Glutamatergic neuron (in vitro differentiated cells): ENCODE measurements at regions not wholly inside any gene's neighbourhood (a gene's known extent, or its start where the extent isn't known, plus 50 kb on each side); places are given as distances from the start of the nearest gene placed in this dataset.
A peak's percentile ranks its signal among the peaks of the same experiment; 100 is the strongest.
"Not testable (repeated sequence)": the region's sequence is repeated elsewhere in the genome, so short reads cannot be mapped to it uniquely, and the experiment has no call there.

Source experiments
- DNase-seq: peaks from one replicate; pipeline ENCODE4 v3.0.0; 2022
- H3K27ac Mint-ChIP-seq: one replicate; pipeline ENCODE4 v1.8.0; 2020; ENCODE audit warnings: mild to moderate bottlenecking, mixed read lengths, inconsistent platforms; ENCODE audit not compliant: unreplicated experiment
- H3K27me3 Mint-ChIP-seq: one replicate; pipeline ENCODE4 v1.8.0; 2020; ENCODE audit warnings: mild to moderate bottlenecking, moderate library complexity, mixed read lengths, inconsistent platforms; ENCODE audit not compliant: unreplicated experiment
- H3K36me3 Mint-ChIP-seq: one replicate; pipeline ENCODE4 v1.8.0; 2020; ENCODE audit warnings: mild to moderate bottlenecking, mixed read lengths, inconsistent platforms; ENCODE audit not compliant: unreplicated experiment
- H3K4me1 Mint-ChIP-seq: one replicate; pipeline ENCODE4 v1.8.0; 2020; ENCODE audit warnings: mild to moderate bottlenecking, low read depth, mixed read lengths, inconsistent platforms; ENCODE audit not compliant: unreplicated experiment
- H3K4me3 Mint-ChIP-seq: one replicate; pipeline ENCODE4 v1.8.0; 2020; ENCODE audit warnings: mild to moderate bottlenecking, mixed read lengths, inconsistent platforms; ENCODE audit not compliant: unreplicated experiment
- H3K9me3 Mint-ChIP-seq: one replicate; pipeline ENCODE4 v1.8.0; 2020; ENCODE audit warnings: mild to moderate bottlenecking, moderate library complexity, mixed read lengths, inconsistent platforms; ENCODE audit not compliant: unreplicated experiment

GRCh38 chr1:120941066-120941465, 51.5 kb downstream of the PPIAL4A start:
- DNase-seq, H3K27me3 Mint-ChIP-seq, H3K4me3 Mint-ChIP-seq, H3K36me3 Mint-ChIP-seq: not testable (repeated sequence)
- peak overlapping the region; percentile 100 for H3K27ac Mint-ChIP-seq
- peaks cover 11% of the 10 kb centered on the region for H3K9me3 Mint-ChIP-seq
- H3K4me1 Mint-ChIP-seq, result peaks cover 14% of the 10 kb centered on the region

GRCh38 chr1:120941836-120942217, 52.3 kb downstream of the PPIAL4A start:
- Mint-ChIP-seq H3K27ac (peak overlapping the region; percentile 100), H3K9me3 (peaks cover 11% of the 10 kb centered on the region), H3K4me3 (peak overlapping the region; percentile 98), H3K4me1 (peaks cover 14% of the 10 kb centered on the region)
- H3K27me3 Mint-ChIP-seq, H3K36me3 Mint-ChIP-seq, DNase-seq: not testable (repeated sequence)

- H3K9me3 Mint-ChIP-seq, result peaks cover 11% of the 10 kb centered on the region
- H3K4me1 Mint-ChIP-seq, result peaks cover 14% of the 10 kb centered on the region
- H3K4me3 Mint-ChIP-seq, result peak overlapping the region; percentile 98
- H3K27me3 Mint-ChIP-seq, H3K36me3 Mint-ChIP-seq: not testable (repeated sequence)
- peak; percentile 90 for DNase-seq
- H3K27ac Mint-ChIP-seq, result peak overlapping the region; percentile 100
Measured at GRCh38 chr1:120942218-120942944, 52.8 kb downstream of the PPIAL4A start.

GRCh38 chr1:120942945-120943319, 53.4 kb downstream of the PPIAL4A start:
- DNase-seq, H3K4me3 Mint-ChIP-seq, H3K27me3 Mint-ChIP-seq, H3K36me3 Mint-ChIP-seq: not testable (repeated sequence)
- Mint-ChIP-seq H3K4me1 (peaks cover 14% of the 10 kb centered on the region), H3K9me3 (peaks cover 11% of the 10 kb centered on the region), H3K27ac (peak overlapping the region; percentile 100)

GRCh38 chr1:120944691-120945090, 55.1 kb downstream of the PPIAL4A start:
- not testable (repeated sequence) for H3K36me3 Mint-ChIP-seq, H3K4me3 Mint-ChIP-seq, DNase-seq, H3K27me3 Mint-ChIP-seq, H3K27ac Mint-ChIP-seq
- H3K9me3 Mint-ChIP-seq, result peaks cover 11% of the 10 kb centered on the region
- peaks cover 14% of the 10 kb centered on the region for H3K4me1 Mint-ChIP-seq

GRCh38 chr1:120945122-120945521, 55.6 kb downstream of the PPIAL4A start:
- DNase-seq, H3K4me3 Mint-ChIP-seq, H3K27ac Mint-ChIP-seq, H3K36me3 Mint-ChIP-seq, H3K27me3 Mint-ChIP-seq: not testable (repeated sequence)
- Mint-ChIP-seq H3K9me3 (peaks cover 11% of the 10 kb centered on the region), H3K4me1 (peaks cover 14% of the 10 kb centered on the region)

GRCh38 chr1:120947114-120947513, 57.5 kb downstream of the PPIAL4A start:
- H3K27me3 Mint-ChIP-seq, H3K36me3 Mint-ChIP-seq, DNase-seq, H3K9me3 Mint-ChIP-seq, H3K27ac Mint-ChIP-seq, H3K4me1 Mint-ChIP-seq, H3K4me3 Mint-ChIP-seq: not testable (repeated sequence)

- not testable (repeated sequence) for H3K36me3 Mint-ChIP-seq, H3K27ac Mint-ChIP-seq, DNase-seq, H3K4me3 Mint-ChIP-seq, H3K4me1 Mint-ChIP-seq, H3K9me3 Mint-ChIP-seq, H3K27me3 Mint-ChIP-seq
Measured at GRCh38 chr1:120949724-120950123, 60.2 kb downstream of the PPIAL4A start.

- H3K27ac Mint-ChIP-seq, H3K36me3 Mint-ChIP-seq, H3K4me1 Mint-ChIP-seq, H3K27me3 Mint-ChIP-seq, DNase-seq, H3K4me3 Mint-ChIP-seq, H3K9me3 Mint-ChIP-seq: not testable (repeated sequence)
Measured at GRCh38 chr1:120950633-120951032, 61.1 kb downstream of the PPIAL4A start.

GRCh38 chr1:120951100-120951499, 61.5 kb downstream of the PPIAL4A start:
- not testable (repeated sequence) for H3K27me3 Mint-ChIP-seq, DNase-seq, H3K36me3 Mint-ChIP-seq, H3K9me3 Mint-ChIP-seq, H3K4me3 Mint-ChIP-seq, H3K27ac Mint-ChIP-seq, H3K4me1 Mint-ChIP-seq

GRCh38 chr1:120952207-120952870, 62.8 kb downstream of the PPIAL4A start:
- not testable (repeated sequence) for DNase-seq, H3K9me3 Mint-ChIP-seq, H3K27me3 Mint-ChIP-seq, H3K4me1 Mint-ChIP-seq, H3K27ac Mint-ChIP-seq, H3K36me3 Mint-ChIP-seq
- H3K4me3 Mint-ChIP-seq, result peak overlapping the region; percentile 83

GRCh38 chr1:120952871-120953265, 63.3 kb downstream of the PPIAL4A start:
- not testable (repeated sequence) for H3K9me3 Mint-ChIP-seq, H3K27me3 Mint-ChIP-seq, H3K4me3 Mint-ChIP-seq, H3K4me1 Mint-ChIP-seq, H3K27ac Mint-ChIP-seq, H3K36me3 Mint-ChIP-seq, DNase-seq
